H9 (cell line): ENCODE measurements at regions not wholly inside any gene's neighbourhood (a gene's known extent, or its start where the extent isn't known, plus 50 kb on each side); places are given as distances from the start of the nearest gene placed in this dataset.

Source experiments
- DNase-seq: peaks from one replicate; pipeline ENCODE4 v3.0.0-alpha.2; 2017
- H2AFZ ChIP-seq: one replicate; pipeline ENCODE4 v1.6.1; 2013; ENCODE audit warnings: mild to moderate bottlenecking, low read length, control low read depth, moderate library complexity
- H2AK5ac ChIP-seq: 2 replicates; pipeline ENCODE4 v1.6.1; 2013; ENCODE audit warnings: low read length, control low read depth, mixed read lengths; ENCODE audit not compliant: insufficient read length
- H2BK120ac ChIP-seq: one replicate; pipeline ENCODE4 v1.6.1; 2013; ENCODE audit warnings: low read depth, mild to moderate bottlenecking, low read length, control low read depth, inconsistent platforms; ENCODE audit not compliant: poor library complexity, severe bottlenecking
- H2BK12ac ChIP-seq: 2 replicates; pipeline ENCODE4 v1.6.1; 2013; ENCODE audit warnings: low read length, control low read depth, mixed read lengths, low read depth; ENCODE audit not compliant: insufficient read length
- H2BK15ac ChIP-seq: 2 replicates; pipeline ENCODE4 v1.6.1; 2013; ENCODE audit warnings: low read depth, low read length, control low read depth
- H2BK20ac ChIP-seq: one replicate; pipeline ENCODE4 v1.6.1; 2013; ENCODE audit warnings: low read depth, mild to moderate bottlenecking, low read length, control low read depth, inconsistent platforms; ENCODE audit not compliant: poor library complexity, severe bottlenecking
- H2BK5ac ChIP-seq: 2 replicates; pipeline ENCODE4 v1.6.1; 2013; ENCODE audit warnings: low read length, control low read depth, mixed read lengths; ENCODE audit not compliant: insufficient read length
- H3K14ac ChIP-seq: 2 replicates; pipeline ENCODE4 v1.6.1; 2013; ENCODE audit warnings: low read length, control low read depth; ENCODE audit not compliant: insufficient read depth
- H3K18ac ChIP-seq: 2 replicates; pipeline ENCODE4 v1.6.1; 2013; ENCODE audit warnings: low read depth, mild to moderate bottlenecking, mixed read lengths, low read length, control low read depth; ENCODE audit not compliant: insufficient read length
- H3K23ac ChIP-seq: 2 replicates; pipeline ENCODE4 v1.6.1; 2013; ENCODE audit warnings: low read length, control low read depth, mixed read lengths, low read depth; ENCODE audit not compliant: insufficient read length
- H3K23me2 ChIP-seq: 2 replicates; pipeline ENCODE4 v1.6.1; 2013; ENCODE audit warnings: low read depth, mild to moderate bottlenecking, mixed read lengths, low read length, control low read depth; ENCODE audit not compliant: insufficient read length, poor library complexity, severe bottlenecking
- H3K27ac ChIP-seq: 2 replicates; pipeline ENCODE4 v1.5.1; 2013; ENCODE audit warnings: low read length, control low read depth, mixed read lengths, low read depth; ENCODE audit not compliant: insufficient read length
- H3K27me3 ChIP-seq: 2 replicates; pipeline ENCODE4 v1.6.1; 2013; ENCODE audit warnings: low read length, control low read depth, inconsistent platforms; ENCODE audit not compliant: insufficient read depth
- H3K4ac ChIP-seq: 2 replicates; pipeline ENCODE4 v1.6.1; 2013; ENCODE audit warnings: low read depth, mild to moderate bottlenecking, control low read depth, inconsistent platforms, low read length, moderate library complexity
- H3K4me1 ChIP-seq: 2 replicates; pipeline ENCODE4 v1.6.1; 2013; ENCODE audit warnings: low read length, control low read depth, inconsistent platforms; ENCODE audit not compliant: insufficient read depth
- H3K4me2 ChIP-seq: 2 replicates; pipeline ENCODE4 v1.6.1; 2013; ENCODE audit warnings: low read length, control low read depth, mixed read lengths; ENCODE audit not compliant: insufficient read length, insufficient read depth
- H3K56ac ChIP-seq: 2 replicates; pipeline ENCODE4 v1.6.1; 2013; ENCODE audit warnings: low read depth, mild to moderate bottlenecking, mixed read lengths, low read length, control low read depth; ENCODE audit not compliant: insufficient read length
- H3K79me1 ChIP-seq: 2 replicates; pipeline ENCODE4 v1.6.1; 2013; ENCODE audit warnings: low read depth, mild to moderate bottlenecking, moderate library complexity, low read length, control low read depth, inconsistent platforms; ENCODE audit not compliant: insufficient read depth, poor library complexity, severe bottlenecking
- H3K79me2 ChIP-seq: 2 replicates; pipeline ENCODE4 v1.6.1; 2013; ENCODE audit warnings: low read length, control low read depth, inconsistent platforms; ENCODE audit not compliant: insufficient read depth
- H3K9ac ChIP-seq: 2 replicates; pipeline ENCODE4 v1.6.1; 2013; ENCODE audit warnings: low read length, control low read depth, mixed read lengths; ENCODE audit not compliant: insufficient read length; ENCODE audit errors: extremely low read depth
- H3K9me3 ChIP-seq: one replicate; pipeline ENCODE4 v1.6.1; 2013; ENCODE audit warnings: low read depth, low read length, inconsistent platforms; ENCODE audit not compliant: control insufficient read depth
- H3T11ph ChIP-seq: one replicate; pipeline ENCODE4 v1.6.1; 2013; ENCODE audit warnings: mild to moderate bottlenecking, low read length, control low read depth, inconsistent platforms
- H4K20me1 ChIP-seq: one replicate; pipeline ENCODE4 v1.6.1; 2013; ENCODE audit not compliant: control insufficient read depth, insufficient read length, insufficient read depth
- H4K5ac ChIP-seq: 2 replicates; pipeline ENCODE4 v1.6.1; 2013; ENCODE audit warnings: low read depth, mild to moderate bottlenecking, mixed read lengths, low read length, control low read depth; ENCODE audit not compliant: insufficient read length
- H4K8ac ChIP-seq: replicated peaks from 2 replicates; pipeline ENCODE4 v1.6.1; 2013; ENCODE audit warnings: low read length, control low read depth, mixed read lengths, low read depth; ENCODE audit not compliant: insufficient read length
- H4K91ac ChIP-seq: 2 replicates; pipeline ENCODE4 v1.6.1; 2013; ENCODE audit warnings: low read depth, mild to moderate bottlenecking, moderate library complexity, mixed read lengths, low read length, control low read depth; ENCODE audit not compliant: insufficient read length
- H3K27ac Mint-ChIP-seq, 3 experiments: 2 replicates in 2 of 3; 3 replicates in 1 of 3; pipeline ENCODE4 v1.8.0; 2020 to 2021; ENCODE audit warnings: mixed read lengths in 3 of 3, mild to moderate bottlenecking in 1 of 3, moderate library complexity in 1 of 3
- H3K27me3 Mint-ChIP-seq: 2 replicates; pipeline ENCODE4 v1.8.0; 2021; ENCODE audit warnings: low read depth, mild to moderate bottlenecking, moderate library complexity, mixed read lengths
- H3K36me3 Mint-ChIP-seq, 3 experiments: 2 replicates in 2 of 3; 3 replicates in 1 of 3; pipeline ENCODE4 v1.8.0; 2020 to 2021; ENCODE audit warnings: low read depth in 3 of 3, mixed read lengths in 3 of 3; ENCODE audit not compliant: insufficient read depth in 1 of 3
- H3K4me1 Mint-ChIP-seq, 2 experiments: 2 replicates each; pipeline ENCODE4 v1.8.0; 2020; ENCODE audit warnings: mixed read lengths in 2 of 2
- H3K4me3 Mint-ChIP-seq, 2 experiments: 2 replicates in 1 of 2; 3 replicates in 1 of 2; pipeline ENCODE4 v1.8.0; 2020 to 2021; ENCODE audit warnings: mild to moderate bottlenecking in 2 of 2, mixed read lengths in 2 of 2, moderate library complexity in 1 of 2
- H3K9me3 Mint-ChIP-seq, 2 experiments: 2 replicates in 1 of 2; 3 replicates in 1 of 2; pipeline ENCODE4 v1.8.0; 2020; ENCODE audit warnings: mild to moderate bottlenecking in 2 of 2, mixed read lengths in 2 of 2, moderate library complexity in 1 of 2
- TF ChIP-seq, protein P1 (sequence below): fragments of 200-600 bp; sonication (generic); conservative IDR thresholded peaks from 3 replicates; pipeline ENCODE4 v1.8.0; 2021; ENCODE audit warnings: antibody characterized with exemption, mild to moderate bottlenecking

DNA sequence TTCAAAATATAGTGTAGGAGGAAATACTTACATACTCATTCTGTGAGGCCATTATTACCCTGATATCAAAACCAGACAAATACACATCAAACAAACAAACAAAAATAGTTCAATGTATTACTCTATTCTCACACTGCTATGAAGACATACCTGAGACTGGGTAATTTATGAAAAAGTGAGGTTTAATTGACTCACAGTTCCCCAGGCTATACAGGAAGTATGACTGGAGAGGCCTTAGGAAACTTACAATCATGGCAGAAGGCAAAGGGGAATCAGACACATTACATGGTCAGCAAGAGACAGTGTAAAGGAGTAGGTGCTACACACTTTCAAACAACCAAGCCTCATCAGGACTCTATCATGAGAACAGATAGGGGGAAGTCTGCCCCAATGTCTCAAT lies 1023.2 kb downstream of the TMTC2 start:
- Histone ChIP-seq H3K9me3 (peaks cover 10% of the 10 kb centered on the region), H3K4ac (no peak overlapping the region), H3K9ac (no peak overlapping the region), H2BK12ac (no peak overlapping the region), H4K5ac (no peak overlapping the region), H3K23ac (no peak overlapping the region), H2BK20ac (no peak overlapping the region), H3K18ac (no peak overlapping the region), H3K23me2 (no peaks in the 10 kb centered on the region), H4K8ac (no peak overlapping the region), H3K79me2 (no peaks in the 10 kb centered on the region), H3K79me1 (no peaks in the 10 kb centered on the region), H3K27me3 (no peaks in the 10 kb centered on the region), H4K20me1 (no peaks in the 10 kb centered on the region), H3K56ac (no peak overlapping the region), H3K4me2 (no peak overlapping the region), H3K27ac (no peak overlapping the region), H3K14ac (no peak overlapping the region), H2BK5ac (no peak overlapping the region), H3T11ph (no peak overlapping the region), H2AFZ (no peak overlapping the region), H2BK15ac (no peak overlapping the region), H4K91ac (no peak overlapping the region), H3K4me1 (no peaks in the 10 kb centered on the region), H2AK5ac (no peak overlapping the region), H2BK120ac (no peak overlapping the region)
- Mint-ChIP-seq H3K36me3 (peaks cover 24 to 56% (median 31%) of the 10 kb centered on the region in 3 experiments), H3K27me3 (no peaks in the 10 kb centered on the region), H3K9me3 (peaks cover 49 to 53% of the 10 kb centered on the region in 2 experiments), H3K4me3 (no peak overlapping the region), H3K27ac (no peak overlapping the region; a peak in 1 of 7 replicates), H3K4me1 (no peaks in the 10 kb centered on the region; a peak in 1 of 4 replicates)
- no peak for DNase-seq
- TF ChIP-seq, protein P1, sequence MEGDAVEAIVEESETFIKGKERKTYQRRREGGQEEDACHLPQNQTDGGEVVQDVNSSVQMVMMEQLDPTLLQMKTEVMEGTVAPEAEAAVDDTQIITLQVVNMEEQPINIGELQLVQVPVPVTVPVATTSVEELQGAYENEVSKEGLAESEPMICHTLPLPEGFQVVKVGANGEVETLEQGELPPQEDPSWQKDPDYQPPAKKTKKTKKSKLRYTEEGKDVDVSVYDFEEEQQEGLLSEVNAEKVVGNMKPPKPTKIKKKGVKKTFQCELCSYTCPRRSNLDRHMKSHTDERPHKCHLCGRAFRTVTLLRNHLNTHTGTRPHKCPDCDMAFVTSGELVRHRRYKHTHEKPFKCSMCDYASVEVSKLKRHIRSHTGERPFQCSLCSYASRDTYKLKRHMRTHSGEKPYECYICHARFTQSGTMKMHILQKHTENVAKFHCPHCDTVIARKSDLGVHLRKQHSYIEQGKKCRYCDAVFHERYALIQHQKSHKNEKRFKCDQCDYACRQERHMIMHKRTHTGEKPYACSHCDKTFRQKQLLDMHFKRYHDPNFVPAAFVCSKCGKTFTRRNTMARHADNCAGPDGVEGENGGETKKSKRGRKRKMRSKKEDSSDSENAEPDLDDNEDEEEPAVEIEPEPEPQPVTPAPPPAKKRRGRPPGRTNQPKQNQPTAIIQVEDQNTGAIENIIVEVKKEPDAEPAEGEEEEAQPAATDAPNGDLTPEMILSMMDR, result no peak
